GM21367 (cell line): ENCODE measurements at regions not wholly inside any gene's neighbourhood (a gene's known extent, or its start where the extent isn't known, plus 50 kb on each side); places are given as distances from the start of the nearest gene placed in this dataset.
"Not testable (repeated sequence)": the region's sequence is repeated elsewhere in the genome, so short reads cannot be mapped to it uniquely, and the experiment has no call there.

Experiments used
- ATAC-seq: cut with Tn5 transposase; IDR thresholded peaks from one replicate; pipeline ENCODE4 v1.9.1; 2021; ENCODE audit not compliant: unreplicated experiment

DNA sequence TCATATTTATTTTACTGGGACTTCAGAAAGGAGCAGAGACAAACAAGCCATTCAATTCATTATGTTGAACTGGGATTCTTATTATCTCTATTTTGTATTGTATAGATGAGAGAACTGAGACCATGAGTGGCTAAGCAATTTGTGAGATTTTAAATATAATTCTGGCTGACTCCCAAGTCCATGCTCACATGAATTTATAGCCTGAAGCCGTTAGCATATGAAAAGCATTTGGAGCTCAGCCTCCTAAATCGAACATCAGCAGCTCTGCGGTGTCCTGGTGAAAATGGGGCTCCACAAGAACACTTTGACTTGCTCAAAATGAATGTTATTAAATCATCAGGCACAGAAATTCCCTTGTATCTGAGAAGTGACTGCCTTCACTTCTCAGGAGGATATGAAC is 96.8 kb upstream of the DPT start:
- no peak for ATAC-seq

DNA sequence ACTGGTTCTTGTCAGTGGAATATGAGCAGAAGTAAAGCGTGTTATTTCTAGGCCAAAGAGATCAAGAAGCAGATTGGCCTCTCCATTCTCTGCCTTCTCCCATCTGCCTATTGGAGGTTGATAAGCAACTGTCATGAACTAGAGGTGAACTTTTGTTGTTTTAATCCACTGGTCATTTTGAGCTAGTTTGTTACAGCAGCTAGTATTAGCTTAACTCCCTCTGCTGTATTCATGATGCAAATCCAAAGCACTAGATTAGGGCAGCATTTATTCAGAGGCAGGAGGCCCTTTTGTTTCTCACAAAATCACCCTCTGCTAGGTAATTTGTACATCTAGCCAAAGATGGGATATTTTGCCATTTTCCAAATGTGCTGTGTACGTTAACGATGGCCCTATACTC is 97.3 kb upstream of the DPT start:
- ATAC-seq, result no peak

DNA sequence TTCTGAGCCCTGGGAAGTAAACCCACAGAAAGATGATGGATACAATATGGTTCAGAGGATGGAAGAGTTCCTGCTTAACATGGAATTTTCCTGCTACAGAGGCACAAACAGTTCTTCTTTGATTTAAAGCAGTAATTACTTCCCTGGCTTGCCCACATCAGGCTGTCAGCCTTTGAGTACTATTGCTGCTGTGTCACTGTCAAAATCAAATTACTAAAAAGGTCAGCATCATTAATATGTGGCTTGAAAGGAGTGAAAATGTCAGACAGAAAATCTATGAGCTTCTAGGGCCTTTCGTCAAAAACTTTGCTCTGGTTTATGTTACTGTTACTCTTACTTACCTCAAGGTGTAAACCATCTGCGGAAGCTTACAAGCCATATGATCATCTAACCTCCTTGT is 98.6 kb upstream of the DPT start:
- ATAC-seq, result no peak

DNA sequence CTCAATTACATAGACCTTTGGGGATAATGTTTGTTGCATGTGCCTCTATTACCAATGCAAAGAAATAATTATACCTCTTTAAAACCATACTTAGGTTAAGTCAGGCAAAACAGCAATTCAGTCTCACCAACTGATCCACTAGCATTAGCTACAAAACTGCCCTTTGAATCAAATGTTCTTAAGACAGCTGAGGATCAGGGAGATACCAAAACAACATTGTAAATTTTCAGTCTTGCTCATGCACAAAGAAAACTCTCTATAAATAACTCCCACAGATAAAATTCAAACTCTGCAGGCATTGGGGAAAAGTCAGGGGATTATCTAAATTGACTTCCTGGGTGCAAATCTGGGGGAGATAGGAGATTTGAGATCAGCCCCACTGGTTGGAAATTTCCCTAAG is 100.9 kb upstream of the DPT start:
- ATAC-seq, result no peak

DNA sequence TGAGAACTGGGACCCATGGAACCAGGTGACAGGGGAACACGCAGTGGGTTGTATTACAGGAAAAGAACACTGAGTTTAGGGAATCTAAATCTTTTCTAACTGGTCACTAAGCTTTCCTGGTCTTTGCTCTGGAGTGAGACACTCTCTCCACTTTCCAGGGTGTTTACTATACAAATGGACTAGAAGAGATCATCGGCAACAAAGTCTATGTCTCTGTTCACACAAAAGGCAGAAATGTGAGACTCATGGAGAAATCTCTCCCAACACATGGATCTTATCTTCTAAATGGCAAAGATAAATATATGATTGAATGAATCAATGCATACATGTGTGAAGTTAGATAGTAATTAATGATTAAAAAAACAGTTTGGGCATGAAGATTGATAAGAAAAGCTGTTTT is 101.6 kb upstream of the DPT start:
- no peak for ATAC-seq

DNA sequence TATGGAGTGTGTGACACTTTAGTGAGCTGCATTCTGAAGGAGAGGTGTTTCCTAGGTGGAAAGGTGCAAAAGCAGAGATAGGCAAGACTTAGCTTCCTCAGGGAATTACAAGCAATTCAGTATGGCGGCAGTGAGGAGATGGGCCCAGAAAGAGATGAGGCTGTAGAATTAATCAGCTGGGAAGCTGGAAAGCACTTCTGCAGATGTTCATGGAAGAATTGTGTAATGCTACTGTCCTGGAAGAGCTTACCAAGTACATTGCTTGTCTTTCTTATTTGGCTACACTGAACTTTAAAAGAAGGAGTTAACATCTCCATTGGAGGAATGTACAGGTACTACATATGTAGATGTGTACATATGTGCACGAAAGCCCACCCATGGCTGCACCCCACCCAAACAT is 103.7 kb upstream of the DPT start:
- ATAC-seq, result no peak

DNA sequence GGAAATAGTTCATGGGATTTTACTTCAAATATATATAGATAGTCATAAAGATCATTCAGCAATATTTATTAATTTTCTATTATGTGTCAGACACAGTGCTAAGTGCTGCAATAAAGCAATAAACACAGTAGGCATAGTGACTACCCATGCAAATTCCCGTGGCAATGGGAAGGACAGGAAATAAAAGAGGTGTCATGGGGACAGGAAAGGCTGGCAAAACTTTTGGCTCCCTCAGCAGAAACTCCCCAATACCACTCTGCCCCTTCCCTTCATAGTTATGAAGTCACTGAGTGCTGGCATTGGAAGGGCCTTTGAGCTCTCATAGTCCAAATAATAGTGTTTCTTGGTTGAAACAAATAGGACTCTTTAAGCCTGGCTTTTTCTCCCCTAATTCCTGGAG is 104.4 kb upstream of the DPT start:
- ATAC-seq, result no peak

DNA sequence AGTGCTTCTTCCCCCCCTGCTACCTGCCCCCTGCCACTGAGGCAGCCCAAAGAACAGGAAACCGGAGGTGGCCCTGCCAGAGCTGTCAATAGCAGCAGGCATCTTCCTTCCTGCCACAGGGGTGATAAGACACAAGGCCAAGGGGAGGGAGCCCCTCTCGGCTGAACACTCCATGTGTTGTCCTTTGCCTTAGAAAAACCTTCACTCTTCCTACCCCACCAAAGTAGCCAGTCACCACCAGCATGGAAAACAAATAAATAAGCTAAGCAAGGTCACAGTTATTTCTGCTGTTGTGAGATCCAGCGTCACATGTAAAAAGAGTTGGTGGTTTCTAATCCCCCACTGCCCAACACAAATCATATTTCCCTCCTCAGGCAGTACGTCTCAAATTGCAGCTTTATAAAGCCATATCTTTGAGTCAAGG is 104.8 kb upstream of the DPT start:
- no peak for ATAC-seq

DNA sequence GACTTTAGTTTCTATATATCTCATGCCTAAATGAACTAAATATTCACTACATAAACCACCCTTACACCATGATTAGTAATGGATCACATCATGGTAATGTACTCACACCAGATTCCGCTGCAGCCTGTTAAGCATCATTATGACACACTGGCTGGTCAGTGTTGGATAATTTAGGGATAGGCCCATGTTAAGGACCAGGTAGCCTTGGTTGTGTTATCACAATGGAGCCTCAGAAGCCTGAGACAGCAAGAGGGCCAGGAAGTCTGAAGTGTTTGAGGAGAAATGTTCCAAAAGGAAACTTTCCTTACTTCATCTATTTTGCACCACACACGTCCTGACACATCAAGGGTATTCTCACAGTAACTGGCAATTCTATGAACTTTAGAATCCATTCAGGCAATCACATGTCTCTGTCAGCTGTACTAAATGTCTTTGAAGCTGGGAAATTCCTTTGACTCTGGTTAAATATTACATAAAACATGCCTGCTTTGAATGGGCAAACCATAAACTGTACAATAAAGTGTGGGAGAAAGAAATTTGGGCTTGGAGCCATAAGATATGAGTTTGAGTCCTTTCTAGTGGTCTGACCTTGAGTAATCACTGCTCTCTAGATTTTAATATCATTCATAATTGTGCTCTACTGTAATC is 105.3 kb upstream of the DPT start:
- no peak for ATAC-seq

DNA sequence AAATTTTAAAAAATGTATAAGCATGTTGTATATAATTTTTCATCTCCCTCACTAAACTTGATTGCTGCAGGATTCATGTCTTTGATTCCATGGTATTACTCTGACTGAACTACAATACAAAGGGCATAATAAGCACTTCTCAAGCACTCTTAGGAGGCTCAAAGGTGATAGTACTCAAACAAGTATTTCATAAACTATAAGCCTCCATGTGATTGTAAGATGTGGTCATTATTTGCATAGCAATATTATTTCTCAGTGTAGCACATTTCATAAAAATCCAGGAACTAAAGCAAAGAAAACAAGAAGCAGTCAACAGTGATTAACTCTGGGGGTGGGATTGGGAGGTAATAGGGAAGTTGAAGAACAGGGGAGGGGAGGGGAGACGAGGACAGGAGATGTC is 106.2 kb upstream of the DPT start:
- ATAC-seq, result no peak

DNA sequence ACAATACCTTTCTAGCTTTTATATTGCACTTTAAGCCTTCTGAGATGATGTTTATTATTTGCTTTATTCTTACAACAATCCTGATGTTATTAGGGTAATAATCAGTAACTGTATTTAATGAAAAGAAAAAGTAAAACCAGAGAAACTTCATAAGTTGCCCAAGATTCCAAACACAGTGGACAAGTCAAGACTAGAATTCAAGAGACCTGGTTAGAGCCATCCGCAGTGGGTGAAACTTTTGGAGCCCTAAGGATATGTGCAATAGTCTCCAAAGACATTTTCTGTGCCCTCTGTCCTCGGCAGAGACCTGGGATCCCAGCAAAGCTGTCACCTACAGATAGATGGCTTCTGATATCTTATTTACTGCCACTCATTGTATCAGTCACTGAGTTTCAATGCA is 106.8 kb upstream of the DPT start:
- ATAC-seq, result no peak

DNA sequence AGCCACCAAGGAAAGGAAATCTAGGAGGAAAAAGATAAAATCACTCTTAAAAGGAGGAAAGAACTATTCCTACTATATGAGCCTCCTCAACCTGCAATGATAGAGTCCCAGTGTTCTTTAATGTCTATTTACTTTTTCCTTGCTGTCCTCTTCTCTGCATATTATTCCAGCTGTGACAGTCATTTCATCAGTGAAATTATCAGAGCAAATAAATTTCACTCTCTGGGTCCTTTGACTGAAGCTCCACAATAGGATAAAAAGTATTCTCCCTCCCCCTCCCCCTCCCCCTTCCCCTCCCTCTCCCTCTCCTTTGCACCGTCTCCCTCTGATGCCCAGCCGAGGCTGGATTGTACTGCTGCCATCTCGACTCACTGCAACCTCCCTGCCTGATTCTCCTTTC is 107.5 kb upstream of the DPT start:
- ATAC-seq, result no peak

DNA sequence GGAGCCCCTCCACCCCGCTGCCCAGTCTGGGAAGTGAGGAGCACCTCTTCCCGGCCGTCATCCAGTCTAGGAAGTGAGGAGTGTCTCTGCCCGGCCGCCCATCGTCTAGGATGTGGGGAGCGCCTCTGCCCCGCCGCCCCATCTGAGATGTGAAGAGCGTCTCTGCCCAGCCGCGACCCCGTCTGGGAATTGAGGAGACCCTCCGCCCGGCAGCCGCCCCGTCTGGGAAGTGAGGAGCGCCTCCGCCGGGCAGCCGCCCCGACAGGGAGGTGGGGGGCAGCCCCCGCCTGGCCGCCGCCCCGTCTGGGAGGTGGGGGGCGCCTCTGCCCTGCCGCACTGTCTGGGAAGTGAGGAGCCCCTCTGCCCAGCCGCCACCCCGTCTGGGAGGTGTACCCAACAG is 108.2 kb upstream of the DPT start:
- not testable (repeated sequence) for ATAC-seq

DNA sequence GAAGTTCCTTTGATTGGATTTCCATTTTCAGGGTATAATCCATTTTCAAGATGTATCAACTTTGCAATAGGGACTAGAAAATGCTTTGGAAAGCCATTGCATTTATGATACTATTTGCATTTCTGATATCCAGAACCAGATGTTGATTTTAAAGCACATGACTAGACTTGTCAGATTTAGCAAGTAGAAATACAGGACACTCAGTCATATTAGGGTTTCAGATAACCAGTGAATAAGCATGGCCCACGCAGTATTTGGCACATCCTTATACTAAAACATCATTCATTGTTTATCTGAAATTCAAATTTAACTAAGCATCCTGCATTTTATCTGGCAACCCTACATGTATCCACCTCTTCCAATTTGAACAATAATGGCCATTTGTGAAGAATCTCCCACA is 113.3 kb upstream of the DPT start:
- ATAC-seq, result no peak

DNA sequence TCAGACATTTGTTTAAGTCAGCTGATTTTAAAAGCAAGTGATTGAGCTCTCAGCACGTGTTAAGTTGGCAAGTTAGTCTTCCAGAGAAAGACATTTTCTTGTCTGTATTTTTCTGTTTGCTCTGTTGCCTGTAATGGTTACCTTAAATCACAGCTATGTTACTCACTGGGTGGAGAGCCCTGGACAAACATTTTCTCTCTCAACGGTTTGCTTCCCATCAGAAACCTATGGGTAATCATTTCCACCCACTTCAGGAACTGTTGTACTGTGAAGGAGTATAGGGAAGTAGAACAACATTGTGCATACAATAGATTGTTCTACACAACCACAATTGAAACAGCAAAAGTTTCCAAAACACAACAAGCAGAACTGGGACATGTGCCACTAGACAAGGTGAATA is 113.9 kb upstream of the DPT start:
- no peak for ATAC-seq

DNA sequence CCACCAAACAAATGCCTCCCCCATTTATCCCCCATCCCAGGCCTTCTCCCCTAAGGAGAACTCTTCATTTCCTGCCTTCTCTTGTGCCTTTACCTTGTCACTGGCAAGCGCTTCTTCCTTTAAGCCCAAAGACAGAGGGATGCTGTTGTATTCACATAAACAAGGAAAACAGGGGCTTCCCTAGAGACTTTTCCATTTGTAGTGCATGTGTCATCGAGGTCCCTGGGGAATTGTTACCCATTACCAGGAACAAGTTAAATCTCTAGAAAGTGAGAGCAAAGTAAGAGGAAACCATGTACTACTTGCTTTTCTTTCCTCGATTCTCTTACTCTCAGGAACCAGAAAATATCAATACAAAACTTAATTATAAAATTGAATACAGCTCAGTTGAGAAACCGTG is 114.4 kb upstream of the DPT start:
- ATAC-seq, result no peak

DNA sequence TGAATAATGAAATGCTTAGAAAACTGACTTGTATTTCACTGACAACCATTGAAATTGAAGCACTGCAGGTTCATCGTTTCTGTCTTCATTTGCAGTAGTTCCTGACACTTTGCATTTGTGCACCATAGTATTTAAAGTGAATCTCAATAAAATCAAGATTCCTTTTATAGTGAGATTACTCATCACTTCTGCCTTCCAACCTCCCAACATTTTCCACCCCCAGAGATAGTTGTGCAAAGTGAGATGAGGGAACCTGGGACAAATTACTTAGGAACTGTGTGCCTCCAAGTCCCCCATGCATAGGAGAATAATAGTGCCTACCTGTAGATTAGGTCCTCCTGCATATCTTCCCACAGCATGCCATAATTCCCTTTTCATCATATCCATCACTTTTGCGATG is 114.9 kb upstream of the DPT start:
- no peak for ATAC-seq

DNA sequence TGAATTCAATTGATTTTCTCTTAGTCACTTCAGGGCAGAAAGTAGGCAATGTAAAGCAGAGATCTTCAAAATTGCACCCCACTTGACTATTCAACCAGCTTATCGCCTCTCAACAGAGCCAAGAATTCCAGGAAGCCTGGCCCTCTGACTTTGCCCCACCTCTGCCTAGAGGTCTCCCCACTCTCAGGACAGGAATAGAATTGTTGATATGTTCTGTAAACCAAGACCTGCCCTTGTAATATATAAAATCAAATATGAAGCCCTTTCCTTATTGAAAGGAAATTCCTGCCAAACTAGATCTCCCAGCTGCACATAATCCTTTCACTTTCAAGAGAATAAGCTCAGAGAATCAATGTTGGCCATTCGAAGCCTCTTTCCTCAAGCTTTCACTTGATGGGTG is 116.1 kb upstream of the DPT start:
- ATAC-seq, result no peak

DNA sequence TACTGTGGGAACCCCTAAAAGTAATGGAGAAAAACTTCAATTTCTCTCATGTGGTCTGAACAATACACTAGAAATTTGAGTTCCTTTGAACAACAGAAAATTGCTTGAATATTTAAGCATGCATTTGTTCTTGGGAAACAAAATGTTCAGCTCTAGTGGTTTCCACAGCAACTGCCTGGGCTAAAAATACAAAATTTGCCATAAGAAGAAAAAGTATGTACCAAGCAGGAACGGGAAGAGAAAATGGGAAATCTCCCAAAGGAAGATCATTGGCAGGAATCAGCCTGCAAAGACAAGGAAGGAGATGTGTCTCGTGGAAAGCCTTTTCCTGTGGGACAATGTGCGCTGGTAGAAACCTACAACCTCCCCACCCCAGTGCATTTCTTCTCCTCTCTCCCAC is 119.0 kb upstream of the DPT start:
- ATAC-seq, result no peak

DNA sequence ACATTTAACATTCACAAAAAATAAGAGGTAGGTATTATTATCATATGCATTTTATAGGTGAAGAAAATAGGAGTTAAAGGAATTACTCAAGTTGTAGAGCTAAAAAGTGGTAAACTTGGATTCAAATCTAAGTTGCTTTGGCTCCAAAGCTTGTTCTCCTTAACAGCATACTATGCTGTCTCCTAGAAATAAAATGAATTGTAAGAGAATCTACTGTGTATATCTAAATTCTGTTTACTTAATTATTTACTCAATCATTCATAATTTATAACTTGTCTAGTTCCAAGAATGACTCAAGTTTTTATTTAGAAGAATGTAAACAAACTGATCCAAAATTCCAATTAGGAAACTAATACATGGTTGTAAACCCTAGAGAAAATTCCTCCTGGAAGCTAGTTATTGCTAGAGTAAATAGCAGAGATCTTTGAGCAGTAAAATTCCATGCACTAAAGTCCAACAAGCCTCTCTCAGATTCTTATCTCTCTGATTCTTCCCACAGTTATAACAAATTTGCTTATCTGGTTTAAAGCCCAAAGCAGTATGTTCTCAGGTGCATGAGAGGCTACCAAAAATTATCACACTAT is 132.5 kb upstream of the DPT start:
- ATAC-seq, result no peak

DNA sequence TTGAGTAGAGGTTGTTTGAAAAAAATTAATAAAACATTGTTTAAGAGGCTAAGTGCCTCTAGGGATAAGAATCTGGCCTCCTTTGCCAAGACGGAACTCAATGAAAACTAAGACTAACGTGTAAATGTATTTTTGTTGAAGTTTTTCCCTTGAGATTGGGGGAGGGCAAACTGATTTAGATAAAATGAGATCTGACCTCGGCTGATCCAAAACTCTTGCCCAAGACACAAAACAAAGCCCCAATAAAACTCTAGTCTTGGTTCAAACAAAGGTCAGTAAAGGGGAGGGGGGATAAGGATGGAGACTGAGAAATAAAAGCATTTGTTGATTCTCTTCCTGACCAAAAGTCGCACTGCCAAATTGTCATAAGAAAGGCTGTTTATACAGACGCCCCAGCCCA is 134.8 kb upstream of the DPT start:
- no peak for ATAC-seq

DNA sequence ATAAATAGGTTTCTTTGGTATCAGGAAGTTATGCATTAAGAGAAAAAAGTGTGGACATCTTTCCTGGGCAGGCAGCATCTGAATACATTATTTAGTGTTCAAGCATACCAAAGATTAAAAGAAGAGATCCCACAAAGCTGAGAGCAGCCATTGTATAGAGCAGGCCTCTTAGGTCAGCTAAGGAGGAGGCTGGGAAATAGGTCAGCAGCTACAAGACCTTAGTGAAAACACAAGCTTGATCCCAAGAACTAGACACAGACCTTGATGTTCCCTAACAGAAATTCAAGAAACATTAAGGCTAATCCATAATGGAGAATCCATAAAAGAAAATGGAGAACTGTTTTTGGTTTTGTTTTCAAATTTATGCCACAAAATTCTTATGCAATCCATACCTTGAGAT is 135.3 kb upstream of the DPT start:
- ATAC-seq, result no peak

DNA sequence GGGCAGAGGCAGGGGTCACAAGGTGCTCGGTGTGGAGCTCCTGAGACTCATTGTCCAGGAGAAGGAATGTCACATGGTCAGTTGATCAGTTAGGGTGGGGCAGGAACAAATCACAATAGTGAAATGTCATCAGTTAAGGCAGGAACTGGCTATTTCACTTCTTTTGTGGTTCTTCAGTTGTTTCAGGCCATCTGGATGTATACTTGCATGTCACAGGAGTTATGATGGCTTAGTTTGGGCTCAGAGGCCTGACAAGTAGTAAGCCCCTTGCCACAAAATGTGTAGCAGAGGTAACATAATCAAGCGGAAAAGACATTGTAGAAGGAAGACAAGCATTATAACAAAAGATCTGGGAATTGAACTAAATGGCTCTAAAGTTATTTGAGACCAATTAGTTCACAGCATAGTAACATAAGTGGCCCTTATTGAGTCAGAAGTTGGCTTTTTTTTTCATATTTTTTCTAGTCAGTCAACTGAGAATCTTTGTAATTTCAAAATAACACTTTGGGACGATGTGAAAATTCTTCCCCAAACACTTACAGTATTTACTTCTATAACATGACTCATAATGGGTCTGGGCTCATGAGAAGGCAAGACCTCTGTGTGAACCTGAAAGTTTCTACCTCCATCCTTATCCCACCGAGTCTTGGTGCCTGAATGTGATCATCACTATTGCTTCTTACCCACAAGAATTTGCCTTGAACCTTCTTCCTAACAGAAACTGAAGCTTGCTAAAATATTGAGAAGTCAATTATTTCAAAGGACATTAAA is 137.0 kb upstream of the DPT start:
- no peak for ATAC-seq
